ENCODE measurements at regions not wholly inside any gene's neighbourhood (a gene's known extent, or its start where the extent isn't known, plus 50 kb on each side); places are given as distances from the start of the nearest gene placed in this dataset.
"Not testable (repeated sequence)": the region's sequence is repeated elsewhere in the genome, so short reads cannot be mapped to it uniquely, and the experiment has no call there.

GRCh38 chr2:142757111-142757510 lies 120.4 kb upstream of the KYNU start:
- no peak for DNase-seq (ENCODE audit: low spot score)

- no peak for DNase-seq (ENCODE audit: low spot score)
These were observed 121.0 kb upstream of the KYNU start for GRCh38 chr2:142756430-142756829.

- DNase-seq (ENCODE audit: low spot score), result no peak
These were observed 122.3 kb upstream of the KYNU start for GRCh38 chr2:142755191-142755590.

GRCh38 chr2:142754182-142754581 lies 123.3 kb upstream of the KYNU start:
- DNase-seq (ENCODE audit: low spot score), result no peak

- DNase-seq (ENCODE audit: low spot score), result no peak
These were observed 126.6 kb upstream of the KYNU start for GRCh38 chr2:142750858-142751257.

GRCh38 chr2:142748559-142749099 lies 128.8 kb upstream of the KYNU start:
- no peak for DNase-seq (ENCODE audit: low spot score)

- DNase-seq (ENCODE audit: low spot score), result no peak
These were observed 131.8 kb upstream of the KYNU start for GRCh38 chr2:142745691-142746090.

- no peak for DNase-seq (ENCODE audit: low spot score)
These were observed 134.9 kb upstream of the KYNU start for GRCh38 chr2:142742371-142743214.

- DNase-seq (ENCODE audit: low spot score), result no peak
These were observed 135.6 kb upstream of the KYNU start for GRCh38 chr2:142741764-142742269.

- DNase-seq (ENCODE audit: low spot score), result no peak
These were observed 142.7 kb upstream of the KYNU start for GRCh38 chr2:142734770-142735169.

GRCh38 chr2:142734231-142734630 lies 143.2 kb upstream of the KYNU start:
- DNase-seq (ENCODE audit: low spot score), result no peak

GRCh38 chr2:142729814-142730213 lies 147.7 kb upstream of the KYNU start:
- DNase-seq (ENCODE audit: low spot score), result not testable (repeated sequence)

GRCh38 chr2:142727821-142728478 lies 149.5 kb upstream of the KYNU start:
- not testable (repeated sequence) for DNase-seq (ENCODE audit: low spot score)

- DNase-seq (ENCODE audit: low spot score), result no peak
These were observed 152.1 kb upstream of the KYNU start for GRCh38 chr2:142725386-142725785.

- DNase-seq (ENCODE audit: low spot score), result no peak
These were observed 152.6 kb upstream of the KYNU start for GRCh38 chr2:142724713-142725349.

GRCh38 chr2:142724186-142724585 lies 153.3 kb upstream of the KYNU start:
- DNase-seq (ENCODE audit: low spot score), result no peak

GRCh38 chr2:142723236-142723635 lies 154.2 kb upstream of the KYNU start:
- DNase-seq (ENCODE audit: low spot score), result no peak

- DNase-seq (ENCODE audit: low spot score), result no peak
These were observed 154.9 kb upstream of the KYNU start for GRCh38 chr2:142722569-142722968.

- no peak for DNase-seq (ENCODE audit: low spot score)
These were observed 155.4 kb upstream of the KYNU start for GRCh38 chr2:142722086-142722485.

- DNase-seq (ENCODE audit: low spot score), result no peak
These were observed 156.4 kb upstream of the KYNU start for GRCh38 chr2:142721015-142721414.

GRCh38 chr2:142718576-142719155 lies 158.8 kb upstream of the KYNU start:
- no peak for DNase-seq (ENCODE audit: low spot score)
